ENCODE measurements at regions not wholly inside any gene's neighbourhood (a gene's known extent, or its start where the extent isn't known, plus 50 kb on each side); places are given as distances from the start of the nearest gene placed in this dataset.
"Not testable (repeated sequence)": the region's sequence is repeated elsewhere in the genome, so short reads cannot be mapped to it uniquely, and the experiment has no call there.

- H3K4me1 ChIP-seq (ENCODE audit: insufficient read depth, low read length, poor library complexity, severe bottlenecking); BruUV-seq (replicated peaks); H3K27ac ChIP-seq (ENCODE audit: low read depth, low read length, poor library complexity, severe bottlenecking); H3K36me3 ChIP-seq (ENCODE audit: insufficient read depth, low read length); H3K79me2 ChIP-seq (ENCODE audit: insufficient read depth, low read depth, low read length); POLR2A ChIA-PET; DNase-seq (ENCODE audit: low spot score); H3K4me2 ChIP-seq (ENCODE audit: low read length); H3K9me2 ChIP-seq (ENCODE audit: insufficient read depth, low read length); H2AFZ ChIP-seq (ENCODE audit: low read length); H3K4me3 ChIP-seq (ENCODE audit: low read depth, low read length, poor library complexity, severe bottlenecking); CTCF ChIA-PET (ENCODE audit: unreplicated experiment); intact Hi-C loops (cut with micrococcal nuclease; ENCODE audit: unreplicated experiment); H3K9me3 ChIP-seq (ENCODE audit: low read length); H4K20me1 ChIP-seq (ENCODE audit: insufficient read depth, low read length): not testable (repeated sequence)
Measured at GRCh38 chr7:76839214-76839613, 192.9 kb downstream of the SPDYE17 start.

GRCh38 chr7:76838357-76838756, 193.8 kb downstream of the SPDYE17 start:
- H3K36me3 ChIP-seq (ENCODE audit: insufficient read depth, low read length); H3K9me2 ChIP-seq (ENCODE audit: insufficient read depth, low read length); H2AFZ ChIP-seq (ENCODE audit: low read length); DNase-seq (ENCODE audit: low spot score); intact Hi-C loops (cut with micrococcal nuclease; ENCODE audit: unreplicated experiment); H3K4me3 ChIP-seq (ENCODE audit: low read depth, low read length, poor library complexity, severe bottlenecking); H4K20me1 ChIP-seq (ENCODE audit: insufficient read depth, low read length); H3K9me3 ChIP-seq (ENCODE audit: low read length); CTCF ChIA-PET (ENCODE audit: unreplicated experiment); POLR2A ChIA-PET; H3K27ac ChIP-seq (ENCODE audit: low read depth, low read length, poor library complexity, severe bottlenecking); H3K4me1 ChIP-seq (ENCODE audit: insufficient read depth, low read length, poor library complexity, severe bottlenecking); H3K4me2 ChIP-seq (ENCODE audit: low read length); H3K79me2 ChIP-seq (ENCODE audit: insufficient read depth, low read depth, low read length); BruUV-seq (replicated peaks): not testable (repeated sequence)

- H3K79me2 ChIP-seq (ENCODE audit: insufficient read depth, low read depth, low read length); DNase-seq (ENCODE audit: low spot score); H3K9me3 ChIP-seq (ENCODE audit: low read length); H3K4me2 ChIP-seq (ENCODE audit: low read length); H2AFZ ChIP-seq (ENCODE audit: low read length); H3K4me3 ChIP-seq (ENCODE audit: low read depth, low read length, poor library complexity, severe bottlenecking); BruUV-seq (replicated peaks); H4K20me1 ChIP-seq (ENCODE audit: insufficient read depth, low read length); CTCF ChIA-PET (ENCODE audit: unreplicated experiment); intact Hi-C loops (cut with micrococcal nuclease; ENCODE audit: unreplicated experiment); H3K27ac ChIP-seq (ENCODE audit: low read depth, low read length, poor library complexity, severe bottlenecking); H3K36me3 ChIP-seq (ENCODE audit: insufficient read depth, low read length); H3K9me2 ChIP-seq (ENCODE audit: insufficient read depth, low read length); H3K4me1 ChIP-seq (ENCODE audit: insufficient read depth, low read length, poor library complexity, severe bottlenecking): not testable (repeated sequence)
- POLR2A ChIA-PET = interaction anchor here (0.6 kb wide), 1 partner anchor 1562 kb away, joined by 3 read pairs; no protein-coding TSS in a partner anchor
Measured at GRCh38 chr7:76829233-76829632, 202.2 kb upstream of the POMZP3 start.

GRCh38 chr7:76826181-76826580, 199.1 kb upstream of the POMZP3 start:
- H3K9me2 ChIP-seq (ENCODE audit: insufficient read depth, low read length); H3K27ac ChIP-seq (ENCODE audit: low read depth, low read length, poor library complexity, severe bottlenecking); intact Hi-C loops (cut with micrococcal nuclease; ENCODE audit: unreplicated experiment); H2AFZ ChIP-seq (ENCODE audit: low read length); H3K4me2 ChIP-seq (ENCODE audit: low read length); H3K4me1 ChIP-seq (ENCODE audit: insufficient read depth, low read length, poor library complexity, severe bottlenecking); H3K36me3 ChIP-seq (ENCODE audit: insufficient read depth, low read length); H4K20me1 ChIP-seq (ENCODE audit: insufficient read depth, low read length); DNase-seq (ENCODE audit: low spot score); POLR2A ChIA-PET; H3K9me3 ChIP-seq (ENCODE audit: low read length); H3K79me2 ChIP-seq (ENCODE audit: insufficient read depth, low read depth, low read length); BruUV-seq (replicated peaks); CTCF ChIA-PET (ENCODE audit: unreplicated experiment); H3K4me3 ChIP-seq (ENCODE audit: low read depth, low read length, poor library complexity, severe bottlenecking): not testable (repeated sequence)

- H4K20me1 ChIP-seq (ENCODE audit: insufficient read depth, low read length); H2AFZ ChIP-seq (ENCODE audit: low read length); BruUV-seq (replicated peaks); H3K27ac ChIP-seq (ENCODE audit: low read depth, low read length, poor library complexity, severe bottlenecking); H3K4me1 ChIP-seq (ENCODE audit: insufficient read depth, low read length, poor library complexity, severe bottlenecking); intact Hi-C loops (cut with micrococcal nuclease; ENCODE audit: unreplicated experiment); H3K9me3 ChIP-seq (ENCODE audit: low read length); DNase-seq (ENCODE audit: low spot score); CTCF ChIA-PET (ENCODE audit: unreplicated experiment); POLR2A ChIA-PET; H3K4me2 ChIP-seq (ENCODE audit: low read length); H3K4me3 ChIP-seq (ENCODE audit: low read depth, low read length, poor library complexity, severe bottlenecking); H3K79me2 ChIP-seq (ENCODE audit: insufficient read depth, low read depth, low read length); H3K36me3 ChIP-seq (ENCODE audit: insufficient read depth, low read length); H3K9me2 ChIP-seq (ENCODE audit: insufficient read depth, low read length): not testable (repeated sequence)
Measured at GRCh38 chr7:76809856-76810255, 182.8 kb upstream of the POMZP3 start.

- H3K4me2 ChIP-seq (ENCODE audit: low read length); H3K4me3 ChIP-seq (ENCODE audit: low read depth, low read length, poor library complexity, severe bottlenecking); H2AFZ ChIP-seq (ENCODE audit: low read length); H3K4me1 ChIP-seq (ENCODE audit: insufficient read depth, low read length, poor library complexity, severe bottlenecking); H3K27ac ChIP-seq (ENCODE audit: low read depth, low read length, poor library complexity, severe bottlenecking); H3K9me2 ChIP-seq (ENCODE audit: insufficient read depth, low read length); H3K36me3 ChIP-seq (ENCODE audit: insufficient read depth, low read length); CTCF ChIA-PET (ENCODE audit: unreplicated experiment); BruUV-seq (replicated peaks); DNase-seq (ENCODE audit: low spot score); H4K20me1 ChIP-seq (ENCODE audit: insufficient read depth, low read length); H3K79me2 ChIP-seq (ENCODE audit: insufficient read depth, low read depth, low read length); POLR2A ChIA-PET; H3K9me3 ChIP-seq (ENCODE audit: low read length); intact Hi-C loops (cut with micrococcal nuclease; ENCODE audit: unreplicated experiment): not testable (repeated sequence)
Measured at GRCh38 chr7:76807588-76808100, 180.6 kb upstream of the POMZP3 start.

- DNase-seq (ENCODE audit: low spot score); H3K27ac ChIP-seq (ENCODE audit: low read depth, low read length, poor library complexity, severe bottlenecking); BruUV-seq (replicated peaks): not testable (repeated sequence)
Measured at GRCh38 chr7:76806460-76806859, 179.4 kb upstream of the POMZP3 start.

More at GRCh38 chr7:76806460-76806859, 179.4 kb upstream of the POMZP3 start:
- POLR2A ChIA-PET; H4K20me1 ChIP-seq (ENCODE audit: insufficient read depth, low read length); H3K4me2 ChIP-seq (ENCODE audit: low read length); H2AFZ ChIP-seq (ENCODE audit: low read length); H3K79me2 ChIP-seq (ENCODE audit: insufficient read depth, low read depth, low read length); H3K4me1 ChIP-seq (ENCODE audit: insufficient read depth, low read length, poor library complexity, severe bottlenecking); H3K9me3 ChIP-seq (ENCODE audit: low read length); intact Hi-C loops (cut with micrococcal nuclease; ENCODE audit: unreplicated experiment); H3K36me3 ChIP-seq (ENCODE audit: insufficient read depth, low read length); CTCF ChIA-PET (ENCODE audit: unreplicated experiment); H3K4me3 ChIP-seq (ENCODE audit: low read depth, low read length, poor library complexity, severe bottlenecking); H3K9me2 ChIP-seq (ENCODE audit: insufficient read depth, low read length): not testable (repeated sequence)

All from OCI-LY7 (cell line).